Right ventricle myocardium superior (tissue), 1 donor: ENCODE measurements at regions not wholly inside any gene's neighbourhood (a gene's known extent, or its start where the extent isn't known, plus 50 kb on each side); places are given as distances from the start of the nearest gene placed in this dataset.
"Not testable (repeated sequence)": the region's sequence is repeated elsewhere in the genome, so short reads cannot be mapped to it uniquely, and the experiment has no call there.

Experiments used
- ATAC-seq: fragments of 200-7000 bp; cut with Tn5 transposase; one replicate; pipeline ENCODE4 v1.9.1; 2020; ENCODE audit warnings: mild to moderate bottlenecking; ENCODE audit not compliant: poor library complexity
- DNase-seq: peaks from one replicate; pipeline ENCODE4 v3.0.0-alpha.2; 2020
- intact Hi-C: fragments of 100-400 bp; cut with DNase I; formaldehyde crosslinking; loops from one replicate; pipeline ENCODE4 v1.11.2; 2022
- donor health status: DM: no; HTN: yes; CAD: no; lungs with severe emphysema.

GRCh38 chrX:131682735-131683134, 138.9 kb downstream of the OR13H1 start:
- DNase-seq, intact Hi-C loops, ATAC-seq: not testable (repeated sequence)

GRCh38 chrX:131693359-131693758, 149.5 kb downstream of the OR13H1 start:
- intact Hi-C loops, result no loop called here
- DNase-seq (no peak), ATAC-seq (no peak)

- ATAC-seq, DNase-seq, intact Hi-C loops: not testable (repeated sequence)
Measured at GRCh38 chrX:131696989-131697388, 153.1 kb downstream of the OR13H1 start.

GRCh38 chrX:131703646-131704045, 159.8 kb downstream of the OR13H1 start:
- ATAC-seq, result no peak
- intact Hi-C loops, result no loop called here
- DNase-seq, result no peak

GRCh38 chrX:131704136-131704695, 160.3 kb downstream of the OR13H1 start:
- intact Hi-C loops, result no loop called here
- DNase-seq (no peak), ATAC-seq (no peak)

- intact Hi-C loops, result no loop called here
- ATAC-seq (no peak), DNase-seq (no peak)
Measured at GRCh38 chrX:131709553-131709952, 165.7 kb downstream of the OR13H1 start.

- DNase-seq (no peak), ATAC-seq (no peak)
- intact Hi-C loops, result no loop called here
Measured at GRCh38 chrX:131711478-131711867, 167.6 kb downstream of the OR13H1 start.

- intact Hi-C loops, result no loop called here
- DNase-seq (no peak), ATAC-seq (no peak)
Measured at GRCh38 chrX:131723646-131724045, 179.8 kb downstream of the OR13H1 start.

- intact Hi-C loops, result no loop called here
- no peak for DNase-seq
- no peak for ATAC-seq
Measured at GRCh38 chrX:131724292-131724691, 180.4 kb downstream of the OR13H1 start.

GRCh38 chrX:131725001-131725654, 181.3 kb downstream of the OR13H1 start:
- DNase-seq (no peak), ATAC-seq (no peak)
- intact Hi-C loops, result no loop called here

- intact Hi-C loops, result no loop called here
- ATAC-seq, result no peak
- no peak for DNase-seq
Measured at GRCh38 chrX:131727778-131728177, 183.9 kb downstream of the OR13H1 start.

- ATAC-seq (no peak), DNase-seq (no peak)
- intact Hi-C loops, result no loop called here
Measured at GRCh38 chrX:131728295-131729145, 184.6 kb downstream of the OR13H1 start.

- intact Hi-C loops, result no loop called here
- DNase-seq, result no peak
- no peak for ATAC-seq
Measured at GRCh38 chrX:131729295-131729694, 185.4 kb downstream of the OR13H1 start.

GRCh38 chrX:131734621-131735020, 190.7 kb downstream of the OR13H1 start:
- DNase-seq (no peak), ATAC-seq (no peak)
- intact Hi-C loops, result no loop called here

GRCh38 chrX:131735127-131735526, 191.3 kb downstream of the OR13H1 start:
- intact Hi-C loops, result no loop called here
- ATAC-seq, result no peak
- no peak for DNase-seq

- intact Hi-C loops, result no loop called here
- DNase-seq (no peak), ATAC-seq (no peak)
Measured at GRCh38 chrX:131739823-131740222, 195.9 kb downstream of the OR13H1 start.

GRCh38 chrX:131741103-131741581, 197.3 kb downstream of the OR13H1 start:
- DNase-seq, result no peak
- intact Hi-C loops, result no loop called here
- ATAC-seq, result no peak

GRCh38 chrX:131745942-131746489, 202.1 kb downstream of the OR13H1 start:
- DNase-seq, result no peak
- no peak for ATAC-seq
- intact Hi-C loops, result no loop called here

- DNase-seq (no peak), ATAC-seq (no peak)
- intact Hi-C loops, result no loop called here
Measured at GRCh38 chrX:131746491-131746968, 202.7 kb downstream of the OR13H1 start.
